ENCODE measurements at regions not wholly inside any gene's neighbourhood (a gene's known extent, or its start where the extent isn't known, plus 50 kb on each side); places are given as distances from the start of the nearest gene placed in this dataset.

DNA sequence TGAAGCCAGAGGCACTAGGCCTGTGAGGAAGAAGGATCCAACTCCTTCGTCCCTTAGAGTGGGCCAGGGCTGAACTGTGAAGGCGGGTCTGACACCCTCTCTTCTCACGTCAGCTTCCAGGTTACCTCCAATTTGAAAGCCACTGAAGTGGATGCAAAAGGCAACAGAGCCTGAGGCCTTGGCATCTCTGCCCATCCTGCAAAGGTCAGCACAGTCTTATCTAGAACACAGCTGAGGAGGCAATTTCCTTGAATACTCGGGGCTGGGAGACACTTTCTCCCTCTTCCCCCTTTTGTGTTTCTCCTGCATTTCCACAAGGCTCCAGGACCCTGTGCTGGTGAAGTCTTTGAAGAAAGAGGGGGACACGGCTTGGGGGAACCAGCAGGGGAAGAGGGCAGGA is 91.6 kb upstream of the PAX6 start:
- no peak for TF ChIP-seq CTCF (IDR thresholded peaks at IDR 0.05; ENCODE audit: low read length)
- no peak for TF ChIP-seq EZH2 (IDR thresholded peaks at IDR 0.05; ENCODE audit: borderline replicate concordance, low read length)

Measured in OCI-LY1 (cell line).